ENCODE measurements at regions not wholly inside any gene's neighbourhood (a gene's known extent, or its start where the extent isn't known, plus 50 kb on each side); places are given as distances from the start of the nearest gene placed in this dataset.

DNA sequence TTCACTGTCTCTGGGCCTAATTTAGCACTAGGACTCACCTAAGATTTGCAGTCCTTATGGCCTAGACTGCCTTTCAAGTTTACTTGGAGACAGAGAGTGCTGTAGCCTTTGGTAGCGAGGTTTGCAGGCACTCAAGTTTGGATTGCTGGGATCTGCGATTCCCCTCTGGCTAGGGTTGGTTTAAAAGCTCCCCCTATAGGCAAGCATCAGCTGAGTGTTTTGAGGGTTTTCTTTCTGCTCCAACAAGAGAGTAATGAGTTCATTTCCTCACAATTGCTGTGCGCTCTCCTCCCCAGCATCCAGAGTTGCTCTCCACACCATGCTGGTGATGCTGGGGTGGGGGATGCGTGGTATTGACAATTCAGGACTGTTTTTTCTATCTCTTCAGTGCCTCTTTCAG is 206.9 kb downstream of the GLUD2 start:
- no peak overlapping the region for H3K27ac ChIP-seq (ENCODE audit: low read depth in 1 of 2, low read length in 2 of 2)
- no peak overlapping the region for H3K9ac ChIP-seq (ENCODE audit: low read depth in 1 of 2, low read length in 2 of 2)
- DNase-seq (ENCODE audit: low spot score) = no peak
- no peaks in the 10 kb centered on the region for H3K4me1 ChIP-seq (ENCODE audit: control insufficient read depth in 4 of 4, insufficient read depth in 4 of 4, low read length in 3 of 4)
- WGBS = 45% methylated on average over 4 of the region's 4 CpGs
- H3K4me3 ChIP-seq (ENCODE audit: low read depth in 1 of 3, low read length in 3 of 3) = no peak overlapping the region
- no peaks in the 10 kb centered on the region for H3K9me3 ChIP-seq (ENCODE audit: control insufficient read depth in 4 of 4, low read length in 3 of 4)
- TF ChIP-seq SP1 (IDR thresholded peaks at IDR 0.05) (no peak), RAD21 (IDR thresholded peaks at IDR 0.05) (peak; percentile 68 to 77), FOXA1 (IDR thresholded peaks at IDR 0.05) (no peak)
- TF ChIP-seq, protein P1, sequence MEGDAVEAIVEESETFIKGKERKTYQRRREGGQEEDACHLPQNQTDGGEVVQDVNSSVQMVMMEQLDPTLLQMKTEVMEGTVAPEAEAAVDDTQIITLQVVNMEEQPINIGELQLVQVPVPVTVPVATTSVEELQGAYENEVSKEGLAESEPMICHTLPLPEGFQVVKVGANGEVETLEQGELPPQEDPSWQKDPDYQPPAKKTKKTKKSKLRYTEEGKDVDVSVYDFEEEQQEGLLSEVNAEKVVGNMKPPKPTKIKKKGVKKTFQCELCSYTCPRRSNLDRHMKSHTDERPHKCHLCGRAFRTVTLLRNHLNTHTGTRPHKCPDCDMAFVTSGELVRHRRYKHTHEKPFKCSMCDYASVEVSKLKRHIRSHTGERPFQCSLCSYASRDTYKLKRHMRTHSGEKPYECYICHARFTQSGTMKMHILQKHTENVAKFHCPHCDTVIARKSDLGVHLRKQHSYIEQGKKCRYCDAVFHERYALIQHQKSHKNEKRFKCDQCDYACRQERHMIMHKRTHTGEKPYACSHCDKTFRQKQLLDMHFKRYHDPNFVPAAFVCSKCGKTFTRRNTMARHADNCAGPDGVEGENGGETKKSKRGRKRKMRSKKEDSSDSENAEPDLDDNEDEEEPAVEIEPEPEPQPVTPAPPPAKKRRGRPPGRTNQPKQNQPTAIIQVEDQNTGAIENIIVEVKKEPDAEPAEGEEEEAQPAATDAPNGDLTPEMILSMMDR (IDR thresholded peaks at IDR 0.05; ENCODE audit: low read depth, low read length, missing input control) = peak; percentile 29
- TF ChIP-seq, protein P2, sequence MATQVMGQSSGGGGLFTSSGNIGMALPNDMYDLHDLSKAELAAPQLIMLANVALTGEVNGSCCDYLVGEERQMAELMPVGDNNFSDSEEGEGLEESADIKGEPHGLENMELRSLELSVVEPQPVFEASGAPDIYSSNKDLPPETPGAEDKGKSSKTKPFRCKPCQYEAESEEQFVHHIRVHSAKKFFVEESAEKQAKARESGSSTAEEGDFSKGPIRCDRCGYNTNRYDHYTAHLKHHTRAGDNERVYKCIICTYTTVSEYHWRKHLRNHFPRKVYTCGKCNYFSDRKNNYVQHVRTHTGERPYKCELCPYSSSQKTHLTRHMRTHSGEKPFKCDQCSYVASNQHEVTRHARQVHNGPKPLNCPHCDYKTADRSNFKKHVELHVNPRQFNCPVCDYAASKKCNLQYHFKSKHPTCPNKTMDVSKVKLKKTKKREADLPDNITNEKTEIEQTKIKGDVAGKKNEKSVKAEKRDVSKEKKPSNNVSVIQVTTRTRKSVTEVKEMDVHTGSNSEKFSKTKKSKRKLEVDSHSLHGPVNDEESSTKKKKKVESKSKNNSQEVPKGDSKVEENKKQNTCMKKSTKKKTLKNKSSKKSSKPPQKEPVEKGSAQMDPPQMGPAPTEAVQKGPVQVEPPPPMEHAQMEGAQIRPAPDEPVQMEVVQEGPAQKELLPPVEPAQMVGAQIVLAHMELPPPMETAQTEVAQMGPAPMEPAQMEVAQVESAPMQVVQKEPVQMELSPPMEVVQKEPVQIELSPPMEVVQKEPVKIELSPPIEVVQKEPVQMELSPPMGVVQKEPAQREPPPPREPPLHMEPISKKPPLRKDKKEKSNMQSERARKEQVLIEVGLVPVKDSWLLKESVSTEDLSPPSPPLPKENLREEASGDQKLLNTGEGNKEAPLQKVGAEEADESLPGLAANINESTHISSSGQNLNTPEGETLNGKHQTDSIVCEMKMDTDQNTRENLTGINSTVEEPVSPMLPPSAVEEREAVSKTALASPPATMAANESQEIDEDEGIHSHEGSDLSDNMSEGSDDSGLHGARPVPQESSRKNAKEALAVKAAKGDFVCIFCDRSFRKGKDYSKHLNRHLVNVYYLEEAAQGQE (IDR thresholded peaks at IDR 0.05) = no peak
- no peaks in the 10 kb centered on the region for H3K27me3 ChIP-seq (ENCODE audit: control insufficient read depth in 4 of 4, insufficient read depth in 4 of 4, low read length in 3 of 4)
- H3K36me3 ChIP-seq (ENCODE audit: control insufficient read depth in 4 of 4, insufficient read depth in 3 of 4, low read depth in 1 of 4, low read length in 3 of 4) = no peaks in the 10 kb centered on the region

DNA sequence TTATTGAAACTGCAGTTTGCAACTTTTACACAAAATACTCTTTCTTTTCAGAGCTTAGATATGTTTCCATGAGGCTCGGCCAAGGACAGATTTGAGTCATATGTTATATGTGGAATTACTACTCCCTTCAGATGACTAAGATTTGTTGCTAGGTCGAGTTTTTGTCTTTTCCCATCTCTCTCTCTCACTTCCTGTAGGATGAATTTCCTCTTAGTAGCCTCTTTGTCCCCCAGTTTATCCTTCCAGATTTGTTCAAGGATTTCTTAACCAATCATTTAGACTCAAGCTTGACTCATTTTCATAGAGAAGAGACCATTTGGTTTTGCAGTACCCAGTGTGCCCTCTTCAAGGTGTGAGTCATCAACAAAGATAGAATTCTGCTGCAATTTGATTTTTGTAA is 209.2 kb downstream of the GLUD2 start:
- 64% methylated on average over 2 of the region's 2 CpGs for WGBS
- Histone ChIP-seq H3K36me3 (ENCODE audit: control insufficient read depth in 4 of 4, insufficient read depth in 3 of 4, low read depth in 1 of 4, low read length in 3 of 4) (no peaks in the 10 kb centered on the region), H3K9ac (ENCODE audit: low read depth in 1 of 2, low read length in 2 of 2) (no peak overlapping the region), H3K27me3 (ENCODE audit: control insufficient read depth in 4 of 4, insufficient read depth in 4 of 4, low read length in 3 of 4) (no peaks in the 10 kb centered on the region), H3K4me1 (ENCODE audit: control insufficient read depth in 4 of 4, insufficient read depth in 4 of 4, low read length in 3 of 4) (no peaks in the 10 kb centered on the region), H3K27ac (ENCODE audit: low read depth in 1 of 2, low read length in 2 of 2) (no peak overlapping the region), H3K4me3 (ENCODE audit: low read depth in 1 of 3, low read length in 3 of 3) (no peak overlapping the region), H3K9me3 (ENCODE audit: control insufficient read depth in 4 of 4, low read length in 3 of 4) (no peaks in the 10 kb centered on the region)
- DNase-seq (ENCODE audit: low spot score) = no peak
- no peak for TF ChIP-seq EGR1 (IDR thresholded peaks at IDR 0.05; ENCODE audit: low read depth in 2 of 2)
- TF ChIP-seq, protein P3, sequence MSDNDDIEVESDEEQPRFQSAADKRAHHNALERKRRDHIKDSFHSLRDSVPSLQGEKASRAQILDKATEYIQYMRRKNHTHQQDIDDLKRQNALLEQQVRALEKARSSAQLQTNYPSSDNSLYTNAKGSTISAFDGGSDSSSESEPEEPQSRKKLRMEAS (IDR thresholded peaks at IDR 0.05) = no peak

DNA sequence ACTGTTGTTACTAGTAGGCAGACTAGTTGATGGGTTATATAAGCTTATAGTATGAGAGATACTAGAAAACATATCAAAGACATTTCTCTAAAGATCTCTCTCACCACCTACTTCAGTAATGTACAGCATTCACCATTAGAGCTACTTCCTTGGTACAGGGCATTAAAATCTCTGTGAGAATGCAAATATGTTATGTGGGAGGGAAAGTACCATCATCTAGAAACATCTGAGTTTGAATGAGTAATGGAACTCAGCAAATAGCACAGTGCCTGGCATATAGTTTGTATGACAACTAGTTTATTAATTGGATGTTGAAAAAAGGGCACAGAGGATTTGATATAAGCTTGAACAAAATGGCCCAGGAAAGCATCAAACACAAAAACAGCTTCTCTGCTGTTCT is 211.1 kb downstream of the GLUD2 start:
- Histone ChIP-seq H3K36me3 (ENCODE audit: control insufficient read depth in 4 of 4, insufficient read depth in 3 of 4, low read depth in 1 of 4, low read length in 3 of 4) (no peaks in the 10 kb centered on the region), H3K4me3 (ENCODE audit: low read depth in 1 of 3, low read length in 3 of 3) (no peak overlapping the region), H3K9ac (ENCODE audit: low read depth in 1 of 2, low read length in 2 of 2) (no peak overlapping the region), H3K27me3 (ENCODE audit: control insufficient read depth in 4 of 4, insufficient read depth in 4 of 4, low read length in 3 of 4) (no peaks in the 10 kb centered on the region), H3K9me3 (ENCODE audit: control insufficient read depth in 4 of 4, low read length in 3 of 4) (no peaks in the 10 kb centered on the region), H3K27ac (ENCODE audit: low read depth in 1 of 2, low read length in 2 of 2) (no peak overlapping the region), H3K4me1 (ENCODE audit: control insufficient read depth in 4 of 4, insufficient read depth in 4 of 4, low read length in 3 of 4) (no peaks in the 10 kb centered on the region)
- no peak for DNase-seq (ENCODE audit: low spot score)
- TF ChIP-seq HNF4G (IDR thresholded peaks at IDR 0.05) = no peak
- TF ChIP-seq, protein P3 (IDR thresholded peaks at IDR 0.05) = no peak
- no peak for TF ChIP-seq FOXA1 (IDR thresholded peaks at IDR 0.05)
- no peak for TF ChIP-seq GABPA (IDR thresholded peaks at IDR 0.05 in 1 of 2, conservative IDR thresholded peaks at IDR 0.05 in 1 of 2)
- TF ChIP-seq, protein P1 (IDR thresholded peaks at IDR 0.05; ENCODE audit: low read depth, low read length, missing input control) = no peak
- no peak for TF ChIP-seq YY1 (IDR thresholded peaks at IDR 0.05)
- TF ChIP-seq, protein P4, sequence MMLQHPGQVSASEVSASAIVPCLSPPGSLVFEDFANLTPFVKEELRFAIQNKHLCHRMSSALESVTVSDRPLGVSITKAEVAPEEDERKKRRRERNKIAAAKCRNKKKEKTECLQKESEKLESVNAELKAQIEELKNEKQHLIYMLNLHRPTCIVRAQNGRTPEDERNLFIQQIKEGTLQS (IDR thresholded peaks at IDR 0.05) = no peak
- no peak for TF ChIP-seq JUND (IDR thresholded peaks at IDR 0.05)
- no peak for TF ChIP-seq RAD21 (IDR thresholded peaks at IDR 0.05)
- TF ChIP-seq HNF4A (conservative IDR thresholded peaks at IDR 0.05) = no peak
- TF ChIP-seq RXRA (IDR thresholded peaks at IDR 0.05) = no peak
- no peak for TF ChIP-seq SP1 (IDR thresholded peaks at IDR 0.05)
- no peak for TF ChIP-seq FOXA2 (IDR thresholded peaks at IDR 0.05)
- TF ChIP-seq, protein P5, sequence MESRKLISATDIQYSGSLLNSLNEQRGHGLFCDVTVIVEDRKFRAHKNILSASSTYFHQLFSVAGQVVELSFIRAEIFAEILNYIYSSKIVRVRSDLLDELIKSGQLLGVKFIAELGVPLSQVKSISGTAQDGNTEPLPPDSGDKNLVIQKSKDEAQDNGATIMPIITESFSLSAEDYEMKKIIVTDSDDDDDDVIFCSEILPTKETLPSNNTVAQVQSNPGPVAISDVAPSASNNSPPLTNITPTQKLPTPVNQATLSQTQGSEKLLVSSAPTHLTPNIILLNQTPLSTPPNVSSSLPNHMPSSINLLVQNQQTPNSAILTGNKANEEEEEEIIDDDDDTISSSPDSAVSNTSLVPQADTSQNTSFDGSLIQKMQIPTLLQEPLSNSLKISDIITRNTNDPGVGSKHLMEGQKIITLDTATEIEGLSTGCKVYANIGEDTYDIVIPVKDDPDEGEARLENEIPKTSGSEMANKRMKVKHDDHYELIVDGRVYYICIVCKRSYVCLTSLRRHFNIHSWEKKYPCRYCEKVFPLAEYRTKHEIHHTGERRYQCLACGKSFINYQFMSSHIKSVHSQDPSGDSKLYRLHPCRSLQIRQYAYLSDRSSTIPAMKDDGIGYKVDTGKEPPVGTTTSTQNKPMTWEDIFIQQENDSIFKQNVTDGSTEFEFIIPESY (IDR thresholded peaks at IDR 0.05) = no peak
- no peak for TF ChIP-seq TAF1 (conservative IDR thresholded peaks at IDR 0.05)
